ENCODE measurements at regions not wholly inside any gene's neighbourhood (a gene's known extent, or its start where the extent isn't known, plus 50 kb on each side); places are given as distances from the start of the nearest gene placed in this dataset.
A peak's percentile ranks its signal among the peaks of the same experiment; 100 is the strongest.

DNA sequence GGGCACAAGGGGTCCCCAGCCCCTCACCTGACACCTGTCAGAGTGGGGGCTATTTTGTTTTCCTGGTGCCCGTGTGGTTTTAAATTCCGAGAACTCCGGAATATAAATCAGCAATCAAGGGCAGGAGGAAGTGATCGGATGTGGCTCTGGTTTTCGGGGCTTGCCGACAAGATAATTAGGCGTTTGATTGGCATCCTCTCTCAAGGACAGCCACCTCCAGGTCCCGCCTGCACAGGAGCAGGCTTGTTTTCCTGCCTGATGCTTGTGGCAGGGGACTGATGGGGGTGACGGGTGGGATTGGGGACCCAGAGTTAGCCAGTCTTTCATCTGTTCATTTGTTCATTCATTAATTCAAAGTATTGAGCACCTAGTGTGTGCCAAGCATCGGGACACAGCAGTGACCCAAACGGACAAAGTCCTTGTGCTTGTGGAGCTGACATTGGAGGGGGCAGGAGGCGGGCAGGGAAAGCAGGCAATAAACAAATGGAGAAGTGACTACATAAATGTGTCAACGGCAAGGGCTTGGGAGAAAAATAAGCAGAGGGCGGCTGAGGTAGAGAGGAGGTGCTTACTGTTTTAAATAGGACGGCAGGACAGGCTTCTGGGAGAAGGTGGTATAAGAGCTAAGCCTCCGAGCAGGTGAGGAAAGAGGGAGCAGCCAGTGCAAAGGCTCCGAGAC lies 166.5 kb downstream of the PHETA1 start:
- CTCF ChIA-PET, result interaction anchor here (1.0 kb wide), 1 partner anchor 96 kb away, joined by 3 read pairs; no protein-coding TSS in a partner anchor
- POLR2A ChIA-PET, result no interaction called here
- no peak overlapping the region for H3K4me3 Mint-ChIP-seq
- H3K27ac Mint-ChIP-seq, result 0 out of 2 replicates have a peak overlapping the region, but pooled peaks have one; percentile 46
- H3K36me3 Mint-ChIP-seq, result no peaks in the 10 kb centered on the region
- no peaks in the 10 kb centered on the region for H3K27me3 Mint-ChIP-seq (ENCODE audit: low read depth)
- H3K9me3 Mint-ChIP-seq, result no peaks in the 10 kb centered on the region
- TF ChIP-seq NFATC4 (CRISPR knock-in tag; IDR thresholded peaks at IDR 0.05) (no peak), SP1 (CRISPR knock-in tag; conservative IDR thresholded peaks at IDR 0.05) (no peak), TEAD4 (CRISPR knock-in tag; IDR thresholded peaks at IDR 0.05) (no peak), CBFB (CRISPR knock-in tag; IDR thresholded peaks at IDR 0.05; ENCODE audit: low read depth) (no peak), EMX1 (CRISPR knock-in tag; IDR thresholded peaks at IDR 0.05) (no peak)
- TF ChIP-seq, protein P1, sequence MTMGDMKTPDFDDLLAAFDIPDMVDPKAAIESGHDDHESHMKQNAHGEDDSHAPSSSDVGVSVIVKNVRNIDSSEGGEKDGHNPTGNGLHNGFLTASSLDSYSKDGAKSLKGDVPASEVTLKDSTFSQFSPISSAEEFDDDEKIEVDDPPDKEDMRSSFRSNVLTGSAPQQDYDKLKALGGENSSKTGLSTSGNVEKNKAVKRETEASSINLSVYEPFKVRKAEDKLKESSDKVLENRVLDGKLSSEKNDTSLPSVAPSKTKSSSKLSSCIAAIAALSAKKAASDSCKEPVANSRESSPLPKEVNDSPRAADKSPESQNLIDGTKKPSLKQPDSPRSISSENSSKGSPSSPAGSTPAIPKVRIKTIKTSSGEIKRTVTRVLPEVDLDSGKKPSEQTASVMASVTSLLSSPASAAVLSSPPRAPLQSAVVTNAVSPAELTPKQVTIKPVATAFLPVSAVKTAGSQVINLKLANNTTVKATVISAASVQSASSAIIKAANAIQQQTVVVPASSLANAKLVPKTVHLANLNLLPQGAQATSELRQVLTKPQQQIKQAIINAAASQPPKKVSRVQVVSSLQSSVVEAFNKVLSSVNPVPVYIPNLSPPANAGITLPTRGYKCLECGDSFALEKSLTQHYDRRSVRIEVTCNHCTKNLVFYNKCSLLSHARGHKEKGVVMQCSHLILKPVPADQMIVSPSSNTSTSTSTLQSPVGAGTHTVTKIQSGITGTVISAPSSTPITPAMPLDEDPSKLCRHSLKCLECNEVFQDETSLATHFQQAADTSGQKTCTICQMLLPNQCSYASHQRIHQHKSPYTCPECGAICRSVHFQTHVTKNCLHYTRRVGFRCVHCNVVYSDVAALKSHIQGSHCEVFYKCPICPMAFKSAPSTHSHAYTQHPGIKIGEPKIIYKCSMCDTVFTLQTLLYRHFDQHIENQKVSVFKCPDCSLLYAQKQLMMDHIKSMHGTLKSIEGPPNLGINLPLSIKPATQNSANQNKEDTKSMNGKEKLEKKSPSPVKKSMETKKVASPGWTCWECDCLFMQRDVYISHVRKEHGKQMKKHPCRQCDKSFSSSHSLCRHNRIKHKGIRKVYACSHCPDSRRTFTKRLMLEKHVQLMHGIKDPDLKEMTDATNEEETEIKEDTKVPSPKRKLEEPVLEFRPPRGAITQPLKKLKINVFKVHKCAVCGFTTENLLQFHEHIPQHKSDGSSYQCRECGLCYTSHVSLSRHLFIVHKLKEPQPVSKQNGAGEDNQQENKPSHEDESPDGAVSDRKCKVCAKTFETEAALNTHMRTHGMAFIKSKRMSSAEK (CRISPR knock-in tag; IDR thresholded peaks at IDR 0.05; ENCODE audit: borderline replicate concordance), result no peak
- TF ChIP-seq, protein P2, sequence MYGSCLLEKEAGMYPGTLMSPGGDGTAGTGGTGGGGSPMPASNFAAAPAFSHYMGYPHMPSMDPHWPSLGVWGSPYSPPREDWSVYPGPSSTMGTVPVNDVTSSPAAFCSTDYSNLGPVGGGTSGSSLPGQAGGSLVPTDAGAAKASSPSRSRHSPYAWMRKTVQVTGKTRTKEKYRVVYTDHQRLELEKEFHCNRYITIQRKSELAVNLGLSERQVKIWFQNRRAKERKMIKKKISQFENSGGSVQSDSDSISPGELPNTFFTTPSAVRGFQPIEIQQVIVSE (CRISPR knock-in tag; IDR thresholded peaks at IDR 0.05; ENCODE audit: borderline replicate concordance), result no peak
- ATAC-seq, result no peak
- DNase-seq (ENCODE audit: low spot score), result no peak
- H3K4me1 Mint-ChIP-seq, result peaks cover 13% of the 10 kb centered on the region

DNA sequence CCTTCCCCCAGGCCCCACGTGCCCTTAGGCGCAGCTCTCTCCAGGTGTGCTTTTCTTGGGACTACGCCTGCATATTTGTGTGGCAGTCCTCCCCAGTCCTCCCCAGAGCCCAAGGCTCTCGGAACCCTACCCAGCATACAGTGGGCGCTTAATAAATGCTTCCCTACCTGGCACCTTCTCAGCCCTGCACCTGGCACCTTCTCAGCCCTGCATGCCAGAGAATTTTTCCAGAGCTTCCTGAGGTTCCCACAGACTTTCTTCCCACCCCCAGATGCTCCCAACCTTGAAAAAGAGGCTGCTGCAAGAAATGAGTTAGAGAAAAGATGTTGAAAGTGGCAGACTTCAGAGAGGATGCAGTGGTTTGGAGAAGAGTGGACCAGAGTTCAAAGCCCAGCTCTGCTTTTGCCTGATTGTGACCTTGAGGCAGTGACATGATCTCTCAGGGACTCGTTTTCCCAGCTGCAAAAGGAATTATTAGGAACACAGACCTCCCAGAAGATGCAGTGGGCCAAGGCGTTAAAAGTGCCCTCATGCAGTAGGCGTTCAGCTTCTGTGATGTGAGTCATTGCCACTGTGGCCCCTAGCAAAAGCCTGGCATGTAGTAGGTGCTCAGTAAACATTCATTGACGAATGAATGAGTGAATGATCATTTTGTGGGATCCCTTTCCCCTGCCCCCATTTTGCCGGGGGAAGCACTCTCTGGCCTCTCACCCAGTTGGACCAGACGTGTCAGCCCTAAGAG lies 167.2 kb downstream of the PHETA1 start:
- ChIA-PET CTCF (interaction anchor here (1.0 kb wide), 1 partner anchor 97 kb away, joined by 3 read pairs; no protein-coding TSS in a partner anchor), POLR2A (no interaction called here)
- Mint-ChIP-seq H3K36me3 (no peaks in the 10 kb centered on the region), H3K9me3 (no peaks in the 10 kb centered on the region), H3K27me3 (ENCODE audit: low read depth) (no peaks in the 10 kb centered on the region), H3K4me1 (peaks cover 13% of the 10 kb centered on the region), H3K27ac (0 out of 2 replicates have a peak overlapping the region, but pooled peaks have one; percentile 11), H3K4me3 (no peak overlapping the region)
- TF ChIP-seq OVOL2 (CRISPR knock-in tag; IDR thresholded peaks at IDR 0.05; ENCODE audit: borderline replicate concordance) (no peak), ZNF263 (CRISPR knock-in tag; IDR thresholded peaks at IDR 0.05; ENCODE audit: low read depth) (no peak), ESRRA (CRISPR knock-in tag; IDR thresholded peaks at IDR 0.05; ENCODE audit: borderline replicate concordance) (peak; percentile 21; the same call in 1 of the 2 replicates), ETV6 (CRISPR knock-in tag; IDR thresholded peaks at IDR 0.05) (no peak)
- TF ChIP-seq, protein P3, sequence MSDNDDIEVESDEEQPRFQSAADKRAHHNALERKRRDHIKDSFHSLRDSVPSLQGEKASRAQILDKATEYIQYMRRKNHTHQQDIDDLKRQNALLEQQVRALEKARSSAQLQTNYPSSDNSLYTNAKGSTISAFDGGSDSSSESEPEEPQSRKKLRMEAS (CRISPR knock-in tag; IDR thresholded peaks at IDR 0.05), result no peak
- DNase-seq (ENCODE audit: low spot score), result no peak
- ATAC-seq, result no peak

DNA sequence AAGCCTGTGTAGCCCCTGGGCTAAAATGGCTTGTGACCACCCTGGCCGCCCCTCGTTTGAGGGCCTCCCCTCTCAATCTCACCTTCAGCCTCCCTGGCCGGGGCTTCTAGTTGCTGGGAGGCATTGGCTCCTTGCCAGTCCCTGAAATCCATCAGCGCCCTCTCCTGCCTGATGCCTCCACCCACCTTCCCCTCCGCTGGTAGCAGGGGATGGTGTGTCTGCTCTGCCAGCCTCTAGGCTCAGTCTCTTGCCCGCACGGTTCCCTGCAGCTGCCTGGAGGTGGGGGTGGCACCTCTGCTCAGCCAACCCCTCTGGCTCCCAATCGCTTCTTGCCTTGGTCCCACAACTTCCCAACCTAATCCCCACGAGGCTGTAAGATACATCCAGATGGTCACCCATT lies 167.9 kb downstream of the PHETA1 start:
- Mint-ChIP-seq H3K4me3 (no peak overlapping the region), H3K9me3 (no peaks in the 10 kb centered on the region), H3K27ac (0 out of 2 replicates have a peak overlapping the region, but pooled peaks have one; percentile 11), H3K27me3 (ENCODE audit: low read depth) (no peaks in the 10 kb centered on the region), H3K36me3 (no peaks in the 10 kb centered on the region), H3K4me1 (peaks cover 13% of the 10 kb centered on the region)
- TF ChIP-seq, protein P4, sequence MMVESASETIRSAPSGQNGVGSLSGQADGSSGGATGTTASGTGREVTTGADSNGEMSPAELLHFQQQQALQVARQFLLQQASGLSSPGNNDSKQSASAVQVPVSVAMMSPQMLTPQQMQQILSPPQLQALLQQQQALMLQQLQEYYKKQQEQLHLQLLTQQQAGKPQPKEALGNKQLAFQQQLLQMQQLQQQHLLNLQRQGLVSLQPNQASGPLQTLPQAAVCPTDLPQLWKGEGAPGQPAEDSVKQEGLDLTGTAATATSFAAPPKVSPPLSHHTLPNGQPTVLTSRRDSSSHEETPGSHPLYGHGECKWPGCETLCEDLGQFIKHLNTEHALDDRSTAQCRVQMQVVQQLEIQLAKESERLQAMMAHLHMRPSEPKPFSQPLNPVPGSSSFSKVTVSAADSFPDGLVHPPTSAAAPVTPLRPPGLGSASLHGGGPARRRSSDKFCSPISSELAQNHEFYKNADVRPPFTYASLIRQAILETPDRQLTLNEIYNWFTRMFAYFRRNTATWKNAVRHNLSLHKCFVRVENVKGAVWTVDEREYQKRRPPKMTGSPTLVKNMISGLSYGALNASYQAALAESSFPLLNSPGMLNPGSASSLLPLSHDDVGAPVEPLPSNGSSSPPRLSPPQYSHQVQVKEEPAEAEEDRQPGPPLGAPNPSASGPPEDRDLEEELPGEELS (CRISPR knock-in tag; IDR thresholded peaks at IDR 0.05), result no peak
- TF ChIP-seq RELA (CRISPR knock-in tag; IDR thresholded peaks at IDR 0.05; ENCODE audit: borderline replicate concordance) (no peak), NR2C2 (CRISPR knock-in tag; IDR thresholded peaks at IDR 0.05) (no peak)
- TF ChIP-seq, protein P5, sequence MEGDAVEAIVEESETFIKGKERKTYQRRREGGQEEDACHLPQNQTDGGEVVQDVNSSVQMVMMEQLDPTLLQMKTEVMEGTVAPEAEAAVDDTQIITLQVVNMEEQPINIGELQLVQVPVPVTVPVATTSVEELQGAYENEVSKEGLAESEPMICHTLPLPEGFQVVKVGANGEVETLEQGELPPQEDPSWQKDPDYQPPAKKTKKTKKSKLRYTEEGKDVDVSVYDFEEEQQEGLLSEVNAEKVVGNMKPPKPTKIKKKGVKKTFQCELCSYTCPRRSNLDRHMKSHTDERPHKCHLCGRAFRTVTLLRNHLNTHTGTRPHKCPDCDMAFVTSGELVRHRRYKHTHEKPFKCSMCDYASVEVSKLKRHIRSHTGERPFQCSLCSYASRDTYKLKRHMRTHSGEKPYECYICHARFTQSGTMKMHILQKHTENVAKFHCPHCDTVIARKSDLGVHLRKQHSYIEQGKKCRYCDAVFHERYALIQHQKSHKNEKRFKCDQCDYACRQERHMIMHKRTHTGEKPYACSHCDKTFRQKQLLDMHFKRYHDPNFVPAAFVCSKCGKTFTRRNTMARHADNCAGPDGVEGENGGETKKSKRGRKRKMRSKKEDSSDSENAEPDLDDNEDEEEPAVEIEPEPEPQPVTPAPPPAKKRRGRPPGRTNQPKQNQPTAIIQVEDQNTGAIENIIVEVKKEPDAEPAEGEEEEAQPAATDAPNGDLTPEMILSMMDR (IDR thresholded peaks at IDR 0.05), result no peak
- DNase-seq (ENCODE audit: low spot score) (peak; percentile 38), ATAC-seq (peak; percentile 78)
- POLR2A ChIA-PET, result no interaction called here
- CTCF ChIA-PET, result no interaction called here
